NK-92 treated with Interleukin-12 subunit alpha and Interleukin-12 subunit beta, amount 100 ng/mL, for 24 hours (cell line): ENCODE measurements at regions not wholly inside any gene's neighbourhood (a gene's known extent, or its start where the extent isn't known, plus 50 kb on each side); places are given as distances from the start of the nearest gene placed in this dataset.
"Not testable (repeated sequence)": the region's sequence is repeated elsewhere in the genome, so short reads cannot be mapped to it uniquely, and the experiment has no call there.

ENCODE experiments used
- DNase-seq: peaks from one replicate; lab custom pipeline; 2025; lab: John Stamatoyannopoulos, UW

GRCh38 chr2:180695586-180696401, 284.6 kb upstream of the UBE2E3 start:
- no peak for DNase-seq

GRCh38 chr2:180694445-180695421, 285.7 kb upstream of the UBE2E3 start:
- DNase-seq: no peak

- DNase-seq: no peak
Measured at GRCh38 chr2:180692322-180692721, 288.1 kb upstream of the UBE2E3 start.

- not testable (repeated sequence) for DNase-seq
Measured at GRCh38 chr2:180691855-180692223, 288.6 kb upstream of the UBE2E3 start.

GRCh38 chr2:180691186-180691854, 289.1 kb upstream of the UBE2E3 start:
- not testable (repeated sequence) for DNase-seq

- no peak for DNase-seq
Measured at GRCh38 chr2:180690611-180691010, 289.8 kb upstream of the UBE2E3 start.

GRCh38 chr2:180682871-180683270, 297.5 kb upstream of the UBE2E3 start:
- no peak for DNase-seq

GRCh38 chr2:180679693-180680092, 300.7 kb upstream of the UBE2E3 start:
- DNase-seq: no peak

- no peak for DNase-seq
Measured at GRCh38 chr2:180678625-180678972, 301.8 kb upstream of the UBE2E3 start.

- no peak for DNase-seq
Measured at GRCh38 chr2:180677930-180678624, 302.3 kb upstream of the UBE2E3 start.

GRCh38 chr2:180677200-180677599, 303.2 kb upstream of the UBE2E3 start:
- no peak for DNase-seq

GRCh38 chr2:180676520-180677025, 303.8 kb upstream of the UBE2E3 start:
- DNase-seq: no peak

GRCh38 chr2:180675170-180675569, 305.2 kb upstream of the UBE2E3 start:
- no peak for DNase-seq

GRCh38 chr2:180672377-180672776, 308.0 kb upstream of the UBE2E3 start:
- DNase-seq: no peak

GRCh38 chr2:180670302-180671003, 310.0 kb upstream of the UBE2E3 start:
- DNase-seq: no peak

GRCh38 chr2:180669016-180669415, 311.4 kb upstream of the UBE2E3 start:
- DNase-seq: no peak

- DNase-seq: no peak
Measured at GRCh38 chr2:180664507-180664906, 315.9 kb upstream of the UBE2E3 start.

GRCh38 chr2:180662941-180663471, 317.4 kb upstream of the UBE2E3 start:
- DNase-seq: no peak

GRCh38 chr2:180662521-180662920, 317.9 kb upstream of the UBE2E3 start:
- DNase-seq: no peak

- no peak for DNase-seq
Measured at GRCh38 chr2:180661686-180662030, 318.7 kb upstream of the UBE2E3 start.
